ENCODE measurements at regions not wholly inside any gene's neighbourhood (a gene's known extent, or its start where the extent isn't known, plus 50 kb on each side); places are given as distances from the start of the nearest gene placed in this dataset.

DNA sequence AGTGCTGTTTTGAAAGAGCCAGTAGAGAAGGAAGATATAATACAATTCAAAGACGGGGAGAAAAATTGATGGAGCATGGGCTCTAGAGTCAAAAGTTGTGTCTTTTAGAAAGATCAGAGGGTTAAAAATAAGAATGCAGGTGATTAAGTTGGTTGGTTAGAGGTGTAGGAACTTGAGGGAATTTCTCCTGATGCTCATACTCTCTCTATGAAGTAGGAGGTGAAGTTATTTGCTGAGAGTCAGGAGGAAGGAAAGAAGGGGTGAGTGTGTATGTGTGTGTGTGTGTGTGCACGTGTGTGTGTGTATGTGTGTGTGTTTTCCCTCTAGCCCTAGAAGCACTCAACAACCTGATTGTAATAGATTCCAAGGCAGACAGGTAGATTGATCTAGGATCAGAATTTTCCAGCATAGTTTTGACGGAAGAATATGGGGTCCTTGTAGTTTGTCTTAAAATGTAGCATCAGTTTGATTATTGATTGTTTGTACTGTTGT is 88.3 kb upstream of the MACF1 start:
- no peak overlapping the region for H3K4me3 ChIP-seq (ENCODE audit: control insufficient read depth, low read depth, low read length)
- DNase-seq (ENCODE audit: low read depth), result no peak
- TF ChIP-seq, protein P1, sequence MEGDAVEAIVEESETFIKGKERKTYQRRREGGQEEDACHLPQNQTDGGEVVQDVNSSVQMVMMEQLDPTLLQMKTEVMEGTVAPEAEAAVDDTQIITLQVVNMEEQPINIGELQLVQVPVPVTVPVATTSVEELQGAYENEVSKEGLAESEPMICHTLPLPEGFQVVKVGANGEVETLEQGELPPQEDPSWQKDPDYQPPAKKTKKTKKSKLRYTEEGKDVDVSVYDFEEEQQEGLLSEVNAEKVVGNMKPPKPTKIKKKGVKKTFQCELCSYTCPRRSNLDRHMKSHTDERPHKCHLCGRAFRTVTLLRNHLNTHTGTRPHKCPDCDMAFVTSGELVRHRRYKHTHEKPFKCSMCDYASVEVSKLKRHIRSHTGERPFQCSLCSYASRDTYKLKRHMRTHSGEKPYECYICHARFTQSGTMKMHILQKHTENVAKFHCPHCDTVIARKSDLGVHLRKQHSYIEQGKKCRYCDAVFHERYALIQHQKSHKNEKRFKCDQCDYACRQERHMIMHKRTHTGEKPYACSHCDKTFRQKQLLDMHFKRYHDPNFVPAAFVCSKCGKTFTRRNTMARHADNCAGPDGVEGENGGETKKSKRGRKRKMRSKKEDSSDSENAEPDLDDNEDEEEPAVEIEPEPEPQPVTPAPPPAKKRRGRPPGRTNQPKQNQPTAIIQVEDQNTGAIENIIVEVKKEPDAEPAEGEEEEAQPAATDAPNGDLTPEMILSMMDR (conservative IDR thresholded peaks at IDR 0.05; ENCODE audit: control insufficient read depth, insufficient read depth, low read depth, low read length), result no peak

DNA sequence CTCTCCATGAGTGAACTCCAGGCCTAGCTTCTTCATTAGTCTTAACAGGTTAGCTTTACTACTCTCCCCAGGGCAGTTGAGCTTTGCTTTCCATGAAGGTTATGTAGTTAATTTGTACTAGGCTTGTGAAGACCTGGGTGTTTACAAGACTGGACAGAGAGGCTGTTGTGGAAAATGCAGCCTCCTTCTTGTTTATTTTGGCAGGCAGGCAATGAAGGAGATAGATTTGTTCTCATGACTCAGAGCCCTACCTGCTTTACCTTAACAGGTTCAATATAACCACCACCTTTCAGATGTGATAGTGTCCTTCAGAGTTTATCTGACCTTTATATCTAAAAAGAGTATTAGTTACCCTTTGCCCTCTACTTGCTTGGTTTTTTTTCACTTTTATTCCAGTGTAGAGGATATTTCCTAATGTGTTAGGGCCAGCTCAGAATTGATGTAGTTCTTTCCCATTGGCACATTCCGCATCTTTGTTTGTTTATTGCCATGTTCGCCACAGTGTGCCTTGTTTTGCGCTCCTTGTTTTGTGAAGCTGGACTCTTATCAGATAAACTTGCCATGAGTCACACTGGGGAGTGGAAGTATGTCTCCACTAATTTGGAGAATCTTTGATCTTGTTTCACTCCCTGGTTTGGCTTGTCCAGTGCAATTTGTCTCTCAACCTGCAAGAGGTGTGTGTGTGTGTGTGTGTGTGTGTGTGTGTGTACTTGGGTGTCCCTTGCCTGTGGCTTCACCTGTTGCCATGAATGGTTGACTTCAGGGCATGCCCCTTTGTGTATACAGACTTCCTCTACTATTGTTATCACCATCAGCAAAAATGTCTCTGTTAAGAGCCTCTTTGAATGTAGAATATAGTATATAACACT is 87.4 kb upstream of the MACF1 start:
- TF ChIP-seq, protein P1 (conservative IDR thresholded peaks at IDR 0.05; ENCODE audit: control insufficient read depth, insufficient read depth, low read depth, low read length), result no peak
- DNase-seq (ENCODE audit: low read depth), result peak; percentile 36
- H3K4me3 ChIP-seq (ENCODE audit: control insufficient read depth, low read depth, low read length), result no peak overlapping the region

DNA sequence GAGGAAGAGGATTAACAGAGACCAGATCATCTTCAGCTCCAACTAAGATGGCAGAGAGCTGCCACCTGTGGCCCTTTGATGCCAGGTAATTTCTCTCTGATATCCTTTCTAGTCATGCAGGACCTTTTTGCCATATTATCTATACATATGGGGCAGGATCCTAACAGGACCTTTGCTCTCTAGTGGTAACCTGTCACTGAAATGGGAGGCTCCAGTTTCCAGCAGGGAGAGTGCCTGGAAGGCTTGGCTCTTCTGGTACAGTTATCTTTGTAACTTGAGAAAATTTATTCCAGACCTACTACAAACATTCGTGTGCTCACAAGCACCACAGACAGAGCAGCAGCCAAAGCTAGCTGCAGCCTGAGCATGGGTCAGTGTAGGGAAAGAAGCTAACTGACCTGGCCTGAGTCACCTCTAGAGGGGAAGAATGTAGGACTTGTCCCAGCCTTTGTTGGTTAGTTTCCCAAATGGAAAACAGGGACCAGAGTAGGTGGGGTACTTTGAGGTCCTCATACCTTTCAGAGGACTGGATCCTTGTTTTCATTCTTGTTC is 86.5 kb upstream of the MACF1 start:
- TF ChIP-seq, protein P1 (conservative IDR thresholded peaks at IDR 0.05; ENCODE audit: control insufficient read depth, insufficient read depth, low read depth, low read length), result no peak
- no peak overlapping the region for H3K4me3 ChIP-seq (ENCODE audit: control insufficient read depth, low read depth, low read length)
- no peak for DNase-seq (ENCODE audit: low read depth)

DNA sequence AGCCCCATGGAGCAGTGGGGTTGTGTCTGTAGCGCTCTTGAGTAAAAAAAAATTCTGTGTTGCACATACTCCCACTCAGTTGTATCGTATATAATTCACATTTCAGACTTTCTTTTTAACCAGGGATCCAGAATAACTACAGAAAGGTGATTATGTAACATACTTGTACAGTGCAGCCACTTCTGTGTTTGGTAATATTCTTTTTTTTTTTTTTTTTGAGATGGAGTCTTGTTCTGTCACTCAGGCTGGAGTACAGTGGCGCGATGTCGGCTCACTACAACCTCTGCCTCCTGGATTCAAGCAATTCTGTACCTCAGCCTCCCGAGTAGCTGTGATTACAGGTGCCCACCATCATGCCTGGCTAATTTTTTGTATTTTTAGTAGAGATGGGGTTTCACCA is 82.4 kb upstream of the MACF1 start:
- TF ChIP-seq, protein P1 (conservative IDR thresholded peaks at IDR 0.05; ENCODE audit: control insufficient read depth, insufficient read depth, low read depth, low read length), result no peak
- no peak for DNase-seq (ENCODE audit: low read depth)
- H3K4me3 ChIP-seq (ENCODE audit: control insufficient read depth, low read depth, low read length), result no peak overlapping the region

DNA sequence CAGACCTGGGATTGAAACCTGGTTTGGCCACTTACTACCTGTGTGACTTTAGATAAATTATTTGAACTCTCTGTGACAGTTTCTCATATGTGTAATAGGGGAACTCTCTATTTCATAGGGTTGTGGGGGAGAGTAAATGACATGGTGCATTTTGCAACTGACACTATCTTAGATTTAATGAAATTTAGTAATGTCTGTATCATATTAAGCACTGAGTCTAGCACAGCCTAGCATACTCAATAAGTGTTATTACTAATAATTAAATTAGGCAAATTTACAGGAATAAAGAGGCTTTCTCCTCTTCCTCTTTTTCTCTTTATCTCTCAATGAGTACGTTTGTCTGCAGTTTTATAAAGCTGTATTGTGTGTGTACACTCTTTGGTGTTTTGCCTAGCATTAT is 80.2 kb upstream of the MACF1 start:
- no peak overlapping the region for H3K4me3 ChIP-seq (ENCODE audit: control insufficient read depth, low read depth, low read length)
- TF ChIP-seq, protein P1 (conservative IDR thresholded peaks at IDR 0.05; ENCODE audit: control insufficient read depth, insufficient read depth, low read depth, low read length), result no peak
- DNase-seq (ENCODE audit: low read depth), result no peak

DNA sequence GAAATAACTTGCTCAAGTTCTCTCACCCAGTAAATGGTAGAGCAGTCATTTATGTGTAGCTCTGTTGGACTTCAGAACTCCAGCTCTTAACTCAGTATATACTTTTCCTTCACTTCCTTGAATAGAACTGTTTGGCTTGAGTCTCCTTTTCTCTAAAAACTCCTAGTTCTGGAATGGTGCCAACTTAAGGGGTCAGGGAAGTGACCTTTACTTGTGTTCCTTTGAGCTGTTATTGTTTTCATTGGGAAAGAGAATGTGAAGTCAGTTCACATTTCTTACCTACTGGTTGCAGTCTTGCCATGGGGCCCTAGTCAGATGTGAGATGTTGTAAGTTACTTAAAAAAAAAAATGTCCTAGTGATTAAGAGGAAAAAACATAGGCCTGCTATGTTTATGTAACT is 77.0 kb upstream of the MACF1 start:
- H3K4me3 ChIP-seq (ENCODE audit: control insufficient read depth, low read depth, low read length), result no peak overlapping the region
- peak; percentile 89 for DNase-seq (ENCODE audit: low read depth)
- TF ChIP-seq, protein P1 (conservative IDR thresholded peaks at IDR 0.05; ENCODE audit: control insufficient read depth, insufficient read depth, low read depth, low read length), result no peak

Data from fibroblast of mammary gland (primary cell).